Panc1 (cell line): ENCODE measurements at regions not wholly inside any gene's neighbourhood (a gene's known extent, or its start where the extent isn't known, plus 50 kb on each side); places are given as distances from the start of the nearest gene placed in this dataset.

Experiments used
- ATAC-seq: fragments of 200-7000 bp; cut with Tn5 transposase; 2 replicates; pipeline ENCODE4 v1.9.1; 2020; ENCODE audit warnings: mild to moderate bottlenecking, moderate library complexity
- BruUV-seq: library from RNA; stranded (reverse); fragments of 400-500 nt; replicated peaks from 2 replicates; lab custom pipeline; 2021; lab: Mats Ljungman, UMichigan
- CTCF ChIA-PET: fragments of 300-600 bp; sonication (Branson Sonifier 250); formaldehyde crosslinking; loops from one replicate; lab custom pipeline; 2022; ENCODE audit warnings: antibody characterized with exemption; lab: Charles Lee
- POLR2A ChIA-PET: fragments of 300-600 bp; sonication (Branson Sonifier 250); formaldehyde crosslinking; loops from one replicate; lab custom pipeline; 2022; ENCODE audit warnings: antibody characterized with exemption; lab: Charles Lee
- DNase-seq: peaks from one replicate; pipeline ENCODE4 v3.0.0-alpha.2; 2010; ENCODE audit warnings: low read depth, low spot score
- H3K27ac ChIP-seq: 2 replicates; pipeline ENCODE4 v1.5.1; 2011; ENCODE audit warnings: mild to moderate bottlenecking, low read length, inconsistent platforms
- H3K27me3 ChIP-seq: fragments of 200-500 bp; sonication (Bioruptor generic); 2 replicates; pipeline ENCODE4 v1.6.0; 2014; ENCODE audit warnings: low read length, inconsistent platforms; ENCODE audit not compliant: control insufficient read depth, insufficient read depth
- H3K36me3 ChIP-seq: fragments of 200-500 bp; sonication (Bioruptor generic); 2 replicates; pipeline ENCODE4 v1.5.1; 2014; ENCODE audit warnings: inconsistent platforms, mild to moderate bottlenecking, low read length, moderate library complexity; ENCODE audit not compliant: control insufficient read depth, insufficient read depth
- H3K4me1 ChIP-seq: 2 replicates; pipeline ENCODE4 v1.5.1; 2011; ENCODE audit warnings: inconsistent platforms, mild to moderate bottlenecking, low read length, moderate library complexity; ENCODE audit not compliant: control insufficient read depth, insufficient read depth
- H3K4me3 ChIP-seq, 2 experiments: 2 replicates each; pipeline ENCODE4 v1.5.1; 2011 to 2012; ENCODE audit warnings: low read depth in 2 of 2, low read length in 2 of 2, mild to moderate bottlenecking in 2 of 2, inconsistent platforms in 1 of 2, moderate library complexity in 1 of 2
- H3K9me3 ChIP-seq: fragments of 200-500 bp; sonication (Bioruptor generic); 2 replicates; pipeline ENCODE4 v1.5.1; 2014; ENCODE audit warnings: low read depth, mild to moderate bottlenecking, inconsistent platforms, low read length, moderate library complexity; ENCODE audit not compliant: control insufficient read depth, insufficient read depth
- CTCF ChIP-seq: fragments of 450-650 bp; IDR thresholded peaks from 2 replicates; pipeline ENCODE4 v1.5.1; 2017; ENCODE audit warnings: mild to moderate bottlenecking
- POLR2AphosphoS5 ChIP-seq: IDR thresholded peaks from 2 replicates; pipeline ENCODE4 v1.6.1; 2012; ENCODE audit warnings: mild to moderate bottlenecking, low read depth, low read length, moderate library complexity
- REST ChIP-seq, 2 experiments: IDR thresholded peaks; 2 replicates each; pipeline ENCODE4 v1.6.1; 2011 to 2012; ENCODE audit warnings: low read depth in 2 of 2, control low read depth in 1 of 2, low read length in 1 of 2, mild to moderate bottlenecking in 1 of 2, moderate library complexity in 1 of 2; ENCODE audit not compliant: insufficient read depth in 1 of 2
- SIN3A ChIP-seq: IDR thresholded peaks from 2 replicates; pipeline ENCODE4 v1.6.1; 2012; ENCODE audit warnings: low read depth, mild to moderate bottlenecking, low read length, moderate library complexity, borderline replicate concordance; ENCODE audit not compliant: insufficient read depth
- TCF7L2 ChIP-seq: IDR thresholded peaks from 2 replicates; pipeline ENCODE4 v1.6.1; 2011; ENCODE audit warnings: mild to moderate bottlenecking, low read depth, low read length, inconsistent platforms
- in situ Hi-C: cut with HindIII; loops from 2 replicates; pipeline ENCODE4 v1.10.0; 2016; ENCODE audit warnings: low sequenced_read_pairs, low pct_unique_long_range_greater_than_20kb
- intact Hi-C: fragments of 100-400 bp; cut with micrococcal nuclease; formaldehyde crosslinking; loops from one replicate; pipeline ENCODE4 v1.10.0; 2022; ENCODE audit not compliant: unreplicated experiment

GRCh38 chr7:138169441-138169851 lies 93.2 kb downstream of the AKR1D1 start:
- intact Hi-C loops = no loop called here
- in situ Hi-C loops = no loop called here
- ATAC-seq = no peak
- no peak for TF ChIP-seq REST (IDR thresholded peaks at IDR 0.05; ENCODE audit: insufficient read depth in 1 of 2, low read depth in 2 of 2, low read length in 1 of 2)
- H3K4me1 ChIP-seq = no peaks in the 10 kb centered on the region
- no peaks in the 10 kb centered on the region for H3K27me3 ChIP-seq
- DNase-seq = no peak
- H3K4me3 ChIP-seq = no peak overlapping the region
- BruUV-seq = no TSS peak
- CTCF ChIA-PET = no interaction called here
- peaks cover 5% of the 10 kb centered on the region; the same call in 1 of the 2 replicates for H3K9me3 ChIP-seq
- no peak overlapping the region for H3K27ac ChIP-seq
- no peaks in the 10 kb centered on the region for H3K36me3 ChIP-seq
- POLR2A ChIA-PET = no interaction called here

- no peak for ATAC-seq
- no TSS peak for BruUV-seq
- in situ Hi-C loops = no loop called here
- Histone ChIP-seq H3K27ac (no peak overlapping the region), H3K27me3 (no peaks in the 10 kb centered on the region), H3K4me1 (no peaks in the 10 kb centered on the region), H3K9me3 (no peaks in the 10 kb centered on the region), H3K4me3 (no peak overlapping the region), H3K36me3 (no peaks in the 10 kb centered on the region)
- TF ChIP-seq TCF7L2 = no peak
- TF ChIP-seq CTCF = no peak
- no peak for TF ChIP-seq SIN3A
- TF ChIP-seq REST (IDR thresholded peaks at IDR 0.05; ENCODE audit: insufficient read depth in 1 of 2, low read depth in 2 of 2, low read length in 1 of 2) = no peak
- TF ChIP-seq POLR2AphosphoS5 = no peak
- POLR2A ChIA-PET = no interaction called here
- CTCF ChIA-PET = interaction anchor here (0.6 kb wide), 1 partner anchor 268 kb away, joined by 8 read pairs; no protein-coding TSS in a partner anchor
- intact Hi-C loops = no loop called here
- DNase-seq = no peak
Measured at GRCh38 chr7:138170298-138170697, 94.0 kb downstream of the AKR1D1 start.
